ENCODE measurements at regions not wholly inside any gene's neighbourhood (a gene's known extent, or its start where the extent isn't known, plus 50 kb on each side); places are given as distances from the start of the nearest gene placed in this dataset.

GRCh38 chr6:5922230-5922629 lies 84.5 kb downstream of the NRN1 start:
- Histone ChIP-seq H4K20me1 (ENCODE audit: control insufficient read depth, insufficient read depth, insufficient read length) (no peaks in the 10 kb centered on the region), H2AFZ (ENCODE audit: low read length) (no peak overlapping the region), H4K5ac (ENCODE audit: insufficient read length, low read depth, low read length) (no peak overlapping the region), H3K9me3 (ENCODE audit: control insufficient read depth, low read depth, low read length) (no peaks in the 10 kb centered on the region), H2BK120ac (ENCODE audit: low read depth, low read length, poor library complexity, severe bottlenecking) (no peak overlapping the region), H4K8ac (replicated peaks; ENCODE audit: insufficient read length, low read depth, low read length) (no peak overlapping the region), H3K4ac (ENCODE audit: low read depth, low read length) (no peak overlapping the region), H4K91ac (ENCODE audit: insufficient read length, low read depth, low read length) (no peak overlapping the region), H2BK20ac (ENCODE audit: low read depth, low read length, poor library complexity, severe bottlenecking) (no peak overlapping the region), H3K23me2 (ENCODE audit: insufficient read length, low read depth, low read length, poor library complexity, severe bottlenecking) (no peaks in the 10 kb centered on the region), H3K56ac (ENCODE audit: insufficient read length, low read depth, low read length) (no peak overlapping the region), H3K79me2 (ENCODE audit: insufficient read depth, low read length) (no peaks in the 10 kb centered on the region), H3K27me3 (ENCODE audit: insufficient read depth, low read length) (no peaks in the 10 kb centered on the region), H2BK12ac (ENCODE audit: insufficient read length, low read depth, low read length) (no peak overlapping the region), H2BK15ac (ENCODE audit: low read depth, low read length) (no peak overlapping the region), H2BK5ac (ENCODE audit: insufficient read length, low read length) (no peak overlapping the region), H3T11ph (ENCODE audit: low read length) (no peak overlapping the region), H3K4me2 (ENCODE audit: insufficient read depth, insufficient read length, low read length) (no peak overlapping the region), H3K14ac (ENCODE audit: insufficient read depth, low read length) (no peak overlapping the region), H3K4me1 (ENCODE audit: insufficient read depth, low read length) (no peaks in the 10 kb centered on the region), H3K27ac (ENCODE audit: insufficient read length, low read depth, low read length) (no peak overlapping the region), H3K23ac (ENCODE audit: insufficient read length, low read depth, low read length) (no peak overlapping the region), H3K18ac (ENCODE audit: insufficient read length, low read depth, low read length) (no peak overlapping the region), H3K9ac (ENCODE audit: extremely low read depth, insufficient read length, low read length) (no peak overlapping the region), H3K79me1 (ENCODE audit: insufficient read depth, low read depth, low read length, poor library complexity, severe bottlenecking) (no peaks in the 10 kb centered on the region), H2AK5ac (ENCODE audit: insufficient read length, low read length) (no peak overlapping the region)
- Mint-ChIP-seq H3K27ac (no peak overlapping the region), H3K27me3 (ENCODE audit: low read depth) (peaks cover 3% of the 10 kb centered on the region), H3K9me3 (peaks cover 10 to 15% of the 10 kb centered on the region in 2 experiments; a peak in 4 of 5 replicates), H3K4me1 (no peaks in the 10 kb centered on the region), H3K36me3 (ENCODE audit: insufficient read depth in 1 of 3, low read depth in 3 of 3) (peaks cover 0 to 10% (median 0%) of the 10 kb centered on the region in 3 experiments; a peak in 1 of 7 replicates), H3K4me3 (no peak overlapping the region)
- no peak for DNase-seq
- no peak for TF ChIP-seq CTCF (conservative IDR thresholded peaks at IDR 0.05)
- no CpG with 5 or more reads among the region's 4 CpGs for WGBS (ENCODE audit: extremely low coverage, insufficient read length, low lambda C conversion rate)
